ENCODE measurements at regions not wholly inside any gene's neighbourhood (a gene's known extent, or its start where the extent isn't known, plus 50 kb on each side); places are given as distances from the start of the nearest gene placed in this dataset.

DNA sequence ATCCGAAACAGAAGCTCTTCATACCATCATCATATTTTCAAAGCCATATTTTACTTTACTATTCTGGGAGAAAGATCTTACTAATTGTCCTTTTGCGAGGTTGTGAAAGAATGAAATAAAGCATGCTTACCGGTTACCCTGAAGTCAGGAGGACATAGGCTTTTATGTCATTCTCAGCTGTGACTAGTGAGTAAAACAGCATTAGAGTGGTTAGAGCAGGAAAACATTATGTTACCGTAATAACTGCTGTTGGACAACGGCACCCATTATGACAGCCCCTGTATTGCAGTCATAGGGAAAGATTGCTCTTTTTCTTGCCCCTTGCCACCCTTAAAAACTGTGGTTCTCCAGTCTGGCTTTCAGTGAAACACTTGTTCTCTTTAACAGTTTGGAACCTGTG lies 1035.7 kb downstream of the ZPLD1 start:
- TF ChIP-seq ELF4 (IDR thresholded peaks at IDR 0.05): no peak
- TF ChIP-seq TARDBP (IDR thresholded peaks at IDR 0.05): no peak
- no peak for TF ChIP-seq ZNF384 (IDR thresholded peaks at IDR 0.05)
- no peak for TF ChIP-seq FOXM1 (IDR thresholded peaks at IDR 0.05; ENCODE audit: borderline replicate concordance)
- TF ChIP-seq ARNT (IDR thresholded peaks at IDR 0.05): no peak
- no peak for TF ChIP-seq FOXK2 (IDR thresholded peaks at IDR 0.05)
- TF ChIP-seq BHLHE40 (IDR thresholded peaks at IDR 0.05; ENCODE audit: borderline replicate concordance): no peak
- TF ChIP-seq SUZ12 (IDR thresholded peaks at IDR 0.05): no peak
- TF ChIP-seq HDGF (IDR thresholded peaks at IDR 0.05; ENCODE audit: borderline replicate concordance): no peak
- TF ChIP-seq FOXA1 (IDR thresholded peaks at IDR 0.05): no peak

All from HEK293T (cell line).